ENCODE measurements at regions not wholly inside any gene's neighbourhood (a gene's known extent, or its start where the extent isn't known, plus 50 kb on each side); places are given as distances from the start of the nearest gene placed in this dataset.

GRCh38 chr9:103407260-103407659, 412.1 kb downstream of the CYLC2 start:
- BruUV-seq (replicated peaks): no TSS peak
- H3K4me2 ChIP-seq (ENCODE audit: insufficient read depth, low read length): no peak overlapping the region
- H3K27ac ChIP-seq (ENCODE audit: extremely low read depth, low read depth, low read length): no peak overlapping the region
- TF ChIP-seq ZNF232 (CRISPR knock-in tag; IDR thresholded peaks at IDR 0.05): no peak
- TF ChIP-seq, protein P1, sequence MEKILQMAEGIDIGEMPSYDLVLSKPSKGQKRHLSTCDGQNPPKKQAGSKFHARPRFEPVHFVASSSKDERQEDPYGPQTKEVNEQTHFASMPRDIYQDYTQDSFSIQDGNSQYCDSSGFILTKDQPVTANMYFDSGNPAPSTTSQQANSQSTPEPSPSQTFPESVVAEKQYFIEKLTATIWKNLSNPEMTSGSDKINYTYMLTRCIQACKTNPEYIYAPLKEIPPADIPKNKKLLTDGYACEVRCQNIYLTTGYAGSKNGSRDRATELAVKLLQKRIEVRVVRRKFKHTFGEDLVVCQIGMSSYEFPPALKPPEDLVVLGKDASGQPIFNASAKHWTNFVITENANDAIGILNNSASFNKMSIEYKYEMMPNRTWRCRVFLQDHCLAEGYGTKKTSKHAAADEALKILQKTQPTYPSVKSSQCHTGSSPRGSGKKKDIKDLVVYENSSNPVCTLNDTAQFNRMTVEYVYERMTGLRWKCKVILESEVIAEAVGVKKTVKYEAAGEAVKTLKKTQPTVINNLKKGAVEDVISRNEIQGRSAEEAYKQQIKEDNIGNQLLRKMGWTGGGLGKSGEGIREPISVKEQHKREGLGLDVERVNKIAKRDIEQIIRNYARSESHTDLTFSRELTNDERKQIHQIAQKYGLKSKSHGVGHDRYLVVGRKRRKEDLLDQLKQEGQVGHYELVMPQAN (IDR thresholded peaks at IDR 0.05; ENCODE audit: borderline replicate concordance): no peak
- no peak for TF ChIP-seq VEZF1 (CRISPR knock-in tag; IDR thresholded peaks at IDR 0.05)
- TF ChIP-seq TARDBP (IDR thresholded peaks at IDR 0.05): no peak
- no peak for TF ChIP-seq RBM14 (IDR thresholded peaks at IDR 0.05; ENCODE audit: borderline replicate concordance, insufficient read depth, low read depth, low read length)
- TF ChIP-seq ARID2 (IDR thresholded peaks at IDR 0.05): no peak
- no peak for TF ChIP-seq NR2C1 (IDR thresholded peaks at IDR 0.05)
- TF ChIP-seq NR2C1 (tag; IDR thresholded peaks at IDR 0.05): no peak
- H3K27me3 ChIP-seq (ENCODE audit: control insufficient read depth in 2 of 2, insufficient read depth in 2 of 2, low read length in 2 of 2): no peaks in the 10 kb centered on the region
- H2AFZ ChIP-seq (ENCODE audit: low read depth, low read length): no peak overlapping the region
- POLR2A ChIA-PET: no interaction called here
- FAIRE-seq: no peak
- in situ Hi-C loops (cut with MboI): no loop called here
- no peaks in the 10 kb centered on the region for H3K36me3 ChIP-seq (ENCODE audit: control insufficient read depth, insufficient read depth, low read length)
- no peaks in the 10 kb centered on the region for H3K9me3 ChIP-seq (replicated peaks; ENCODE audit: control insufficient read depth, insufficient read depth, low read depth, low read length)
- ATAC-seq: no peak
- no peaks in the 10 kb centered on the region for H3K4me1 ChIP-seq (replicated peaks in 1 of 2; ENCODE audit: control insufficient read depth in 2 of 2, insufficient read depth in 2 of 2, low read length in 2 of 2)
- intact Hi-C loops (cut with micrococcal nuclease): no loop called here
- H3K79me2 ChIP-seq (ENCODE audit: control insufficient read depth, insufficient read depth, low read length): no peaks in the 10 kb centered on the region
- no peak overlapping the region for H3K4me3 ChIP-seq
- CTCF ChIA-PET (ENCODE audit: low intra/inter-chr PET ratio): no interaction called here
- H3K9ac ChIP-seq (ENCODE audit: insufficient read depth in 1 of 2, low read depth in 2 of 2, low read length in 2 of 2): no peak overlapping the region
- H3K9me1 ChIP-seq (ENCODE audit: control insufficient read depth, insufficient read depth, low read length): no peaks in the 10 kb centered on the region
- 0% methylated on average over 1 of the region's 1 CpG for WGBS (ENCODE audit: insufficient coverage, low coverage, missing lambda C conversion rate)
- H4K20me1 ChIP-seq (replicated peaks; ENCODE audit: control insufficient read depth, insufficient read depth, low read length): no peaks in the 10 kb centered on the region
- DNase-seq (ENCODE audit: extremely low read depth in 1 of 4, low spot score in 3 of 4): no peak
